Ecto neural progenitor cell (in vitro differentiated cells): ENCODE measurements at regions not wholly inside any gene's neighbourhood (a gene's known extent, or its start where the extent isn't known, plus 50 kb on each side); places are given as distances from the start of the nearest gene placed in this dataset.
"Not testable (repeated sequence)": the region's sequence is repeated elsewhere in the genome, so short reads cannot be mapped to it uniquely, and the experiment has no call there.

ENCODE experiments used
- DNase-seq: peaks from one replicate; pipeline ENCODE4 v3.0.0-alpha.2; 2018; ENCODE audit warnings: low spot score

- DNase-seq: no peak
These were observed 297.0 kb upstream of the GULP1 start for GRCh38 chr2:187994464-187995331.

- DNase-seq: no peak
These were observed 296.1 kb upstream of the GULP1 start for GRCh38 chr2:187995556-187995955.

DNA sequence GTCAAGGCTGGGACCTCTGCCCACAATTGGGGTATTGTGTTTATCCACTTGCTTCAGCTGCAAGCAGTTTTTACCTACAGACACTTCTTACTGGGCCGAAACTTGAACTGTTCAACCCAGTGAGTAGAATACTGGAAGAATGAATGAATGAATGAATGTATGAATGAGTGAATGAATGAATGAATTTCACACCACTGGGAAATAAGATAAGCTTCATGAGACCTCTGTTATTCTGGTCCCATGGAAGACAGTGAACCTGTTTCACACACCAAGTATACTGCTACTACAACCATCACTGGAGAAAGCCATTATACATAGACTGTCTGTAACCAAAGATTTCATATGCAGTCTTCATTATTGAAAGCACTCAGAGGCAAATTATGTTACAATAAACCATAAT lies 295.0 kb upstream of the GULP1 start:
- DNase-seq: no peak

DNA sequence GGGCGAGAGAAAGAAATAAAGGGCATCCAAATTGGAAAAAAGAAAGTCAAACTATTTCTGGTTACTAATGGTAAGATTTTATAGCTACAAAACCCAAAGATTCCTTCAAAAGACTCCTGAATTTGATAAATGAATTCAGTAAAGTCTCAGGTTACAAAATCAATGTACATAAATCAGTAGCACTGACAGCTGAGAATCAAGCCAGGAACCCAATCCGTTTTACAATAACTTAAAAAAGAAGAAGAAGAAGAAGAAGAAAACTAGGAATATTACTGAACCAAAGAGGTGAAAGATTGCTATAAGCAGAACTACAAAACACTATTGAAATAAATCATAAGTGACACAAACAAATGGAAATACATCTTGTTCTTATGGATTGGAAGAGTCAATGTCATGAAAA lies 291.5 kb upstream of the GULP1 start:
- DNase-seq: no peak

- DNase-seq: no peak
These were observed 287.9 kb upstream of the GULP1 start for GRCh38 chr2:188003800-188004199.

GRCh38 chr2:188013767-188014166 lies 277.9 kb upstream of the GULP1 start:
- DNase-seq: no peak

GRCh38 chr2:188016917-188017316 lies 274.8 kb upstream of the GULP1 start:
- DNase-seq: no peak

DNA sequence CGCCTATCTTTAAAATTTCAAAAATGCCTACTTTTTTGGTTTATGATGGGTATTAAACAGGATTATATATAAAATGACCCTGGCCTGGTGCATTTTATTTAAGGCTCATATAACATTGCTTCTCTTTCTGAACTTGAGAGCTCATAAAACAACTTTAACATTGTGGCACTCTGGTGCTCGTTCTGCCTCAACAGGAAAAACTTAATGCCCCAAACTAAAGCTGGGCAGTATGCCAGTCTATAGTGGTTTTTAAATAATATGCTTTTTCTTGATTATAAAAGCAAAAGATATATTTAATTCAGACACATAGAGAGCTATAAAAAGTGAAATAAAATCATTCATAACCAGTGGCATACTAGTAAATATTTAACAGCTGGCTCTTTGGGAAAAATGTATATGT lies 269.3 kb upstream of the GULP1 start:
- no peak for DNase-seq

DNA sequence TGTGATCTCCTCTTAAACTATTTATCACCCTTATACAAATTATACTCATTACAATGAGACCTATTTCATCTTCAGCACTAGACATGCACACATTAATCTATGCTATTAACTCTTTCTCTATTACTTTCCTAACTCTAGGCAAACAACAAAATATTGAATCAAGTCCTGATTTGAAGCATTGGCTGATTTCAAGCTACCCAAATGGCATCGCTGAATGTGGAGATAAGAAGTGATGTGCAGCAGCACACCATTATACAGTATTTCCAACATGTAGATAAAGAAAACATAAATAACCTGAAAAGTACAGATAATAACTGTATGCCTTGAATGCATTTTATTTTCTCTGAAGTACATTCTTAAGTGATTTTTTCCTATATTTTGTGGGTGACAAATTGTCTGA lies 268.6 kb upstream of the GULP1 start:
- no peak for DNase-seq

DNA sequence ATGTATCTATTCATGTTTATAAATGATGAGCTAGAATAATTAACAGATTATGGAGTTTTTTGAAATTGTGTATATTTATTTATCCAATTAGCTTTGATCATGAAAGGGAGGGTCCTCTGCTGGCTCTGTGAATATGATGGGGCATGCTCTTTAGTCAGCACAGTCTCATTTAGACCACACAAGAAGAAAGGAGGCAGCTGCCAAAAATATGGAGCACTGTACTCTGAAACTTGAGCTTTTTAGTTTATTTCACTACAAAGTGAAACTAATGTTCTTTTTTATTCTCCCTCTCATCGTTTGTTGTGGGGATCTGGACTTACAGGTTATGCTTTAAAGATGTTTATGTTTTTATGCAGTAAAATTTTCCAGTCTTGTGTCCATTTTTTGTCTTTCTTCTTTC lies 266.9 kb upstream of the GULP1 start:
- no peak for DNase-seq

DNA sequence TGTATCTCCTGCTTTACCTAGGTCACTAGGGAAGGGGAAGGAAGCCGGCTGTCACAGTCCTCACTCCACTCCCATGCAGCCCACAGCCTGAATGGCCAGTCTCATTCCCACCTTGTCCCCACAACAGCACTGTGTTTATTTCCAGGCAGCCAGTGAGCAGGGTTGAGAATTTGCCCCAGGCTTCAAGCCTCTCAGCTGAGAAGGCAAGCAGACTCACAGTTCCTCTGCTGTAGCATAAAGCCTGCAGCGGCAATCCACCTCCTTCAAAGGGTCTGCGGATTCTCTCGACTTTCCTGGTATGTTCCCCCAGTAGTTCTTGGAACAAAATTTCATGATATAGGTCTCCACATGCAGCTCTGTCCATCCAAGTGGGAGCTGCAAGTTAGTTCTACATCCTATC lies 262.9 kb upstream of the GULP1 start:
- peak; percentile 73 for DNase-seq

- no peak for DNase-seq
These were observed 259.4 kb upstream of the GULP1 start for GRCh38 chr2:188032306-188032705.

DNA sequence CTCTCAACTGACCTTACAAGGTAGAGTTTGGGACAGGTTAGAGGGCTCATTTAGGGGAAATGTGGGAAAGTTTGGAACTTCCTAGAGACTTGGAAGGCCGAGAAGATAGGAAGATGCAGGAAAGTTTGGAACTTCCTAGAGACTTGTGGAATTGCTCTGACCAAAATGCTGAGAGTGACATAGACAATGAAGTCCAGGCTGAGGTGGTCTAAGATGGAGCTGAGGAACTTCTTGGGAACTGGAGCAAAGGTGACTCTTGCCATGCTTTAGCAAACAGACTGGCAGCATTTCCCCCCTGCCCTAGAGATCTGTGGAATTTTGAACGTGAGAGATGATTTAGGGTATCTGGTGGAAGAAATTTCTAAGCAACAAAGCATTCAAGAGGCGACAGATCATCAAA lies 258.9 kb upstream of the GULP1 start:
- no peak for DNase-seq

- not testable (repeated sequence) for DNase-seq
These were observed 258.4 kb upstream of the GULP1 start for GRCh38 chr2:188033240-188033639.

DNA sequence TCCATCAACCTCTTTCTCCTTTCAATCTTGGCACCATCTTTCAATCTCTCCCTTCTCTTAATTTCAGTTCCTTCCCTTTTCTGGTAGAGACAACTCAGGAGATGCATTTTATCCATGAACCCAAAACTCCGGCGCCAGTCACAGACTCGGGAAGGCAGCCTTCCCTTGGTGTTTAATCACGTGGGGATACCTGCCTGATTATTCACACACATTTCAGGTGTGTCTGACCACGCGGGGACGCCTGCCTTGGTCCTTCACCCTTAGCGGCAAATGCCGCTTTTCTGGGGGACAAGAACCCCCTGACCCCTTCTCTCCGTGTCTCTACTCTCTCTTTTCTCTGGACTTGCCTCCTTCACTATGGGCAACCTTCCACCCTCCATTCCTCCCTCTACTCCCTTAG lies 257.6 kb upstream of the GULP1 start:
- not testable (repeated sequence) for DNase-seq

- not testable (repeated sequence) for DNase-seq
These were observed 256.3 kb upstream of the GULP1 start for GRCh38 chr2:188035377-188035776.

- DNase-seq: not testable (repeated sequence)
These were observed 254.9 kb upstream of the GULP1 start for GRCh38 chr2:188036786-188037185.

GRCh38 chr2:188039307-188039706 lies 252.4 kb upstream of the GULP1 start:
- DNase-seq: no peak

- DNase-seq: no peak
These were observed 249.3 kb upstream of the GULP1 start for GRCh38 chr2:188042412-188042811.

- no peak for DNase-seq
These were observed 246.7 kb upstream of the GULP1 start for GRCh38 chr2:188045016-188045415.

DNA sequence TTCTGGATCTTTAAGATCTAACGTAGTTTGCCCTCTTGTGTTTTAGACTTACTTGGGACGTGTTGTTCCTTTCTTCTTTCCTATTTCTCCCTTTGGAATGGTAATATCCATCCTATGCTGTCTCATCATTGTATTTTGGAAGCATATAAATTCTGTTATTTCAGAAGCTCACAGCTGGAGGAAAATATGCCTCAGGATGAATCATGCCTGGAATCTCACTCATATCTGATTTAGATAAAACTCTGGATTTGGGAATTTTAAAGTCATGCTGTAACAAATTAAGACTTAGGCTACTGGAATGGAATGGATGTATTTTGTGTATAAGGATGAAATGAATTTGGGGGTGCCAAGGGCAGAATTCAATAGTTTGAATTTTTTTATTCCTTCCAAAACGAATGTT lies 245.2 kb upstream of the GULP1 start:
- no peak for DNase-seq

- DNase-seq: no peak
These were observed 243.9 kb upstream of the GULP1 start for GRCh38 chr2:188047735-188048134.

DNA sequence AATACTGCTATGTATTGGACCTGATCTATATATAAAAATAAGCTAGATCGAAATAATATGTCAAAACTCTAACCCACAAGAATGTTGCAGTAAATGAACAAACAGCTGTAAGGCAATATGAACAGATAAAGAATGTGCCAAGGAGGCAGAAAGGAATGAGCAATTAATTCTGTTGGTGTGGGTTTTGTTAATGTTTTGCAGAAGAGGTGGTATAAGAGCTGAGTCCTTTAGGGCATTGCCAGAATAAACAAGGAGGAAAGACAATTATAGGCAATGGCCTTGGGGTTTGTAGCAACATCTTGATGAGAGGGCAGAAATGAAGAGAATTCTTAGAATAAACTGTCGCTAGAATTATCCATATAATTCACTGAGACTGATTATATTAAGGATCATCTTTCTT lies 240.9 kb upstream of the GULP1 start:
- DNase-seq: no peak

GRCh38 chr2:188051706-188052105 lies 240.0 kb upstream of the GULP1 start:
- DNase-seq: no peak
